Ovary (tissue), 7 donors: ENCODE measurements at regions not wholly inside any gene's neighbourhood (a gene's known extent, or its start where the extent isn't known, plus 50 kb on each side); places are given as distances from the start of the nearest gene placed in this dataset.

Experiments used
- DNase-seq, 5 donors: peaks; one replicate each; pipeline ENCODE4 v3.0.0-alpha.2; 2019 to 2020
- H3K27ac ChIP-seq, 2 donors: fragments of 200-600 bp; one replicate each; pipeline versions ENCODE4 v1.5.1 to v1.8.0; 2019 to 2022
- H3K27me3 ChIP-seq: fragments of 200-600 bp; one replicate; pipeline ENCODE4 v1.8.0; 2022
- H3K36me3 ChIP-seq: fragments of 200-600 bp; sonication (generic); one replicate; pipeline ENCODE4 v1.5.1; 2019
- H3K4me1 ChIP-seq: one replicate; pipeline ENCODE4 v1.8.1; 2013; ENCODE audit warnings: mild to moderate bottlenecking, moderate library complexity; ENCODE audit not compliant: insufficient read depth
- H3K4me3 ChIP-seq: fragments of 200-600 bp; sonication (generic); one replicate; pipeline ENCODE4 v1.5.1; 2017
- H3K9me3 ChIP-seq, 2 donors: fragments of 200-600 bp in 1 of 2; sonication (generic) in 1 of 2; one replicate each; pipeline versions ENCODE4 v1.5.1 to v1.8.1; 2013 to 2019; ENCODE audit warnings: mild to moderate bottlenecking in 1 of 2, moderate library complexity in 1 of 2
- EP300 ChIP-seq: sonication (generic); formaldehyde crosslinking; IDR thresholded peaks from one replicate; pipeline ENCODE4 v1.6.1; 2017; ENCODE audit warnings: antibody characterized with exemption
- POLR2A ChIP-seq: fragments of 450-650 bp; IDR thresholded peaks from one replicate; pipeline ENCODE4 v1.6.1; 2017; ENCODE audit warnings: antibody characterized with exemption, mild to moderate bottlenecking, moderate library complexity
- WGBS, 3 donors: extraction: QIAGEN DNeasy Blood & Tissue Kit in 1 of 3; methylation state at CpG; one replicate each; pipeline versions ENCODE4 v1.1.5 to v1.1.7; 2013 to 2017; 5-methylcytosine and 5-hydroxymethylcytosine counted together
- intact Hi-C, 4 donors: fragments of 100-400 bp; cut with DNase I; formaldehyde crosslinking; loops; one replicate each; pipeline versions ENCODE4 v1.11.0 to v1.15.1; 2022 to 2023
- TF ChIP-seq, protein P1 (sequence below), 3 donors: fragments of 450-650 bp in 2 of 3; fragments of 200-600 bp in 1 of 3; IDR thresholded peaks; one replicate each; pipeline versions ENCODE4 v1.5.1 to v1.8.0; 2016 to 2022; ENCODE audit warnings: antibody characterized with exemption in 3 of 3, mild to moderate bottlenecking in 1 of 3
- donor health status: DM: no; HTN: no; CAD: no; lungs with moderate emphysema.
- donor health status: DM: no; HTN: no; CAD: no.
- donor health status: Bipolar disorder and iron deficiency.
- donor health status: DM: no; HTN: no; CAD: no.
- donor health status: DM: yes; HTN: yes; CAD: no.

DNA sequence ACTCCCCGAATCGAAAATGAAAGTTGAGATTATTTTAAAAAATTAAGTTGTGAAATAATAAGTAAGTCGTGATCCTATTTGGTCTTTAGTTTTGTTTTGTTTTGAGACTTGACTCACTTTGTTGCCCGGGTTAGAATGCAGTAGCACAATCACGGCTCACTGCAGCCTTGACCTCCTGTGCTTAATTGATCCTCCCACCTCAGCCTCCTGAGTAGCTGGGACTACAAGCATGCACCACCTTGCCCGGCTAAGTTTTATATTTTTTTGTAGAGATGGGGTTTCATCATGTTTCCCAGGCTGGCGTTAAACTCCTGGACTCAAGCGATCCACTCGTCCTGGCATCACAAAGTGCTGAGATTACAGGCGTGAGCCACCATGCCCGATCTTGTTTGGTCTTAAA lies 326.2 kb downstream of the MYCN start:
- H3K27me3 ChIP-seq: no peaks in the 10 kb centered on the region
- H3K9me3 ChIP-seq: no peaks in the 10 kb centered on the region
- H3K4me3 ChIP-seq: no peak overlapping the region
- no peaks in the 10 kb centered on the region for H3K36me3 ChIP-seq
- H3K4me1 ChIP-seq: no peaks in the 10 kb centered on the region
- WGBS, 3 donors: 69 to 81% (median 72%) methylated on average over 11 of the region's 11 CpGs
- DNase-seq: no peak
- intact Hi-C loops: no loop called here
- TF ChIP-seq, protein P1, sequence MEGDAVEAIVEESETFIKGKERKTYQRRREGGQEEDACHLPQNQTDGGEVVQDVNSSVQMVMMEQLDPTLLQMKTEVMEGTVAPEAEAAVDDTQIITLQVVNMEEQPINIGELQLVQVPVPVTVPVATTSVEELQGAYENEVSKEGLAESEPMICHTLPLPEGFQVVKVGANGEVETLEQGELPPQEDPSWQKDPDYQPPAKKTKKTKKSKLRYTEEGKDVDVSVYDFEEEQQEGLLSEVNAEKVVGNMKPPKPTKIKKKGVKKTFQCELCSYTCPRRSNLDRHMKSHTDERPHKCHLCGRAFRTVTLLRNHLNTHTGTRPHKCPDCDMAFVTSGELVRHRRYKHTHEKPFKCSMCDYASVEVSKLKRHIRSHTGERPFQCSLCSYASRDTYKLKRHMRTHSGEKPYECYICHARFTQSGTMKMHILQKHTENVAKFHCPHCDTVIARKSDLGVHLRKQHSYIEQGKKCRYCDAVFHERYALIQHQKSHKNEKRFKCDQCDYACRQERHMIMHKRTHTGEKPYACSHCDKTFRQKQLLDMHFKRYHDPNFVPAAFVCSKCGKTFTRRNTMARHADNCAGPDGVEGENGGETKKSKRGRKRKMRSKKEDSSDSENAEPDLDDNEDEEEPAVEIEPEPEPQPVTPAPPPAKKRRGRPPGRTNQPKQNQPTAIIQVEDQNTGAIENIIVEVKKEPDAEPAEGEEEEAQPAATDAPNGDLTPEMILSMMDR (IDR thresholded peaks at IDR 0.05): no peak
- no peak for TF ChIP-seq POLR2A
- TF ChIP-seq EP300: no peak
- H3K27ac ChIP-seq: no peak overlapping the region

DNA sequence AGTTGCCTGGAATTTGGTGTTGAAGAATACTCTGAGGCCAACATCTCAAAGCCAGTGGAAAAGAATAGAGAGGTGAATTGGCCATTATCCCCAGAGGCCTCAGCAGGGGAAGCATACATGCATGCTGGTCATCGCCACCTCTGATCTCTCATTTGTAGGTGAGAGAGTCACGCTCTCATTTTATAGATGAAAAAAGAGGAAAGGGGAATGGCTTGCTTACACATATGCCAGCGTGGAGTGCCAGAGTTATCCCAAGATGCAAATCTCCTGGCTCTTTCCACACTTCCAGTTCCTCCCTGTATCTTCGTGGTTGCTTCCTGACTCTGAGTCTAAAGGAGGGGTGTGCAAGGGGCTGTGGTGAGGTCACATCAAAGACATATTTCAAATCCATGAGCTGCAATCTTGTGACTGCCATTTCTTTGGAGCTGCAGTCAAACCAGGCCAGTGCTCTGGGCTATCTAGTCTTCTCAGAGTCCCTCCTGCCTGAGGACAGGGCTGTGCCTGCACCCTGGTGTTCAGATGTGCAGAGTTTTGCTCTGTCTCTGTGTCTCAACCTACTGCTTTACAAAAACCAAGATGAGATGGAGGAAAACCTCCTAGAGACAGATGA lies 324.7 kb downstream of the MYCN start:
- no peaks in the 10 kb centered on the region for H3K27me3 ChIP-seq
- DNase-seq: no peak
- H3K4me3 ChIP-seq: no peak overlapping the region
- TF ChIP-seq, protein P1 (IDR thresholded peaks at IDR 0.05): no peak
- TF ChIP-seq POLR2A (no peak), EP300 (no peak)
- no peak overlapping the region for H3K27ac ChIP-seq
- intact Hi-C loops: no loop called here
- no peaks in the 10 kb centered on the region for H3K4me1 ChIP-seq
- 87 to 91% (median 90%) methylated on average over 4 of the region's 4 CpGs for WGBS, 3 donors
- no peaks in the 10 kb centered on the region for H3K9me3 ChIP-seq
- H3K36me3 ChIP-seq: no peaks in the 10 kb centered on the region

DNA sequence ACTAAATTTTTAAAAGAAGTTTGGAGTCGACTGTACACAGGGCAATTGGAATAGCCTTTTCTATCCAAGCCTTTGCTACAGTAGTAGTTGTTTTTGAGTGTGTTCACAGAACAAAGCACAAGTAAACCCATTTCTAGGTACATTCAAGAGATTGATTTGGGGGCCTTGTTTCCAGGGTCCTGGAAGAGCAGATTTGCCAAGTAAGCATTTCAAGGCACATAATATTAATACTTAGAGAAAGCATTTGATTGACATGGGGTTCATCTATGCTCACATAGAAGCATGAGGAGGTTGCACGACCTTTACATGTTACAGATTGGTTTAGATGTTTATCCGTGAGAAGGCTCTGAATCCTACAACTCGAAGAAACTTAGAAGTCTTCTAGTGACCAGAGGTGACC lies 324.1 kb downstream of the MYCN start:
- WGBS, 3 donors: 87 to 95% (median 90%) methylated on average over 4 of the region's 4 CpGs
- Histone ChIP-seq H3K27ac (no peak overlapping the region), H3K9me3 (no peaks in the 10 kb centered on the region), H3K36me3 (no peaks in the 10 kb centered on the region), H3K4me1 (no peaks in the 10 kb centered on the region), H3K27me3 (no peaks in the 10 kb centered on the region), H3K4me3 (no peak overlapping the region)
- no peak for DNase-seq
- TF ChIP-seq POLR2A (no peak), EP300 (no peak)
- TF ChIP-seq, protein P1 (IDR thresholded peaks at IDR 0.05): no peak
- intact Hi-C loops: no loop called here

DNA sequence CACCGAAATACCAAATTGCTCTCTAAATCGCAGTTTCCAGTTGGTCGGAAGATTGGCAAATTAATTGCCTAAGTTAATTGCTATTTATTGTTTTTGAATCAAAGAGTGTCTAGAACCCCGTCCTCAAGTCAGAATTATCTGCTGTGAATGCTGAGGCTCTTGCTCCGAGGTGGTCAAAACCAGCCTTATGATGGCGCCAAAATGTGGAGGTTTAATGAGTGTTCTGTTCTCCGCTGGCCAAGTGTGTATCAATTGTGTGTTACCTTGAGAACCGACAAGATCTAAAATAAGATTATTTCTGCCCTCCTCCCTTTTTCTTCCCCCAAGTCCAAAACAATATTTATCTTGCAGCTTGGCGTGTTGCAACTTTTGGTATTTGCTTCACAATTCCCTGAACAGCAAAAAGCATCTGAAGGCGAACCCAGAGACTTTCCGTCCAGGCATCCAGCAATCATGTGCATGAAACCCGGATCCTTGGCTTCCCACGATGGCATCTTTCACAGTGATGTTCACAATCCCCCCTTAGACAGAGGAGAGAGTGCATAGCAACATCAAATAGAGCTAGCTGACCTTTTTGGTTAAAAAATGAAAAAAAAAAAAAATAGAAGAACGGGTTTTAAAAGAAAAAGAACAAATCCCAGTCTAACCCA lies 323.0 kb downstream of the MYCN start:
- no peaks in the 10 kb centered on the region for H3K27me3 ChIP-seq
- intact Hi-C loops: no loop called here
- no peak overlapping the region for H3K4me3 ChIP-seq
- WGBS, 3 donors: 90 to 93% (median 92%) methylated on average over 14 of the region's 14 CpGs
- no peaks in the 10 kb centered on the region for H3K4me1 ChIP-seq
- H3K9me3 ChIP-seq: no peaks in the 10 kb centered on the region
- DNase-seq: no peak
- TF ChIP-seq, protein P1 (IDR thresholded peaks at IDR 0.05): no peak
- no peak for TF ChIP-seq POLR2A
- no peak for TF ChIP-seq EP300
- H3K36me3 ChIP-seq: no peaks in the 10 kb centered on the region
- H3K27ac ChIP-seq: no peak overlapping the region
